Fibroblast of peridontal ligament (primary cell): ENCODE measurements at regions not wholly inside any gene's neighbourhood (a gene's known extent, or its start where the extent isn't known, plus 50 kb on each side); places are given as distances from the start of the nearest gene placed in this dataset.
"Not testable (repeated sequence)": the region's sequence is repeated elsewhere in the genome, so short reads cannot be mapped to it uniquely, and the experiment has no call there.

Source experiments
- DNase-seq: peaks from one replicate; pipeline ENCODE4 v3.0.0-alpha.2; 2010; ENCODE audit errors: extremely low read depth

DNA sequence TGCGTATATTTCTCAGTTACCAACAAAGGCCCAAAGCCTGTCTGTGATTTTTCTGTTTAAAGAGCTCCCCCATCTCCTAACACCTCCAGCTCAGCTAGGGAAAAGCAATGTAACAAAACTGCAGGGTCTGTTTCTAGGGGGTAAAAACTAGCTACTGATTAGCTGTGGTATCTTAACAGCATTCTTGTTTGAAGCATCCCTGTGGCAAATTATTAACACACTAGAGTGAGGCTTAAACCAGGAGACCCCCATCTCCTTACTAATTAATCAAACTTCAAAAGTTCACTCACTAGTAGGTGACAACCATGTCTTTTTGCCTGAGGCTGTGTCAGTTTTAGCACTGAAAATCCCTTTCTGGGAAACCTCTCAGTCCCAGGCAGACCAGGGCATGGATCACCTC, 186.2 kb upstream of the PARD3B start:
- DNase-seq: no peak

DNA sequence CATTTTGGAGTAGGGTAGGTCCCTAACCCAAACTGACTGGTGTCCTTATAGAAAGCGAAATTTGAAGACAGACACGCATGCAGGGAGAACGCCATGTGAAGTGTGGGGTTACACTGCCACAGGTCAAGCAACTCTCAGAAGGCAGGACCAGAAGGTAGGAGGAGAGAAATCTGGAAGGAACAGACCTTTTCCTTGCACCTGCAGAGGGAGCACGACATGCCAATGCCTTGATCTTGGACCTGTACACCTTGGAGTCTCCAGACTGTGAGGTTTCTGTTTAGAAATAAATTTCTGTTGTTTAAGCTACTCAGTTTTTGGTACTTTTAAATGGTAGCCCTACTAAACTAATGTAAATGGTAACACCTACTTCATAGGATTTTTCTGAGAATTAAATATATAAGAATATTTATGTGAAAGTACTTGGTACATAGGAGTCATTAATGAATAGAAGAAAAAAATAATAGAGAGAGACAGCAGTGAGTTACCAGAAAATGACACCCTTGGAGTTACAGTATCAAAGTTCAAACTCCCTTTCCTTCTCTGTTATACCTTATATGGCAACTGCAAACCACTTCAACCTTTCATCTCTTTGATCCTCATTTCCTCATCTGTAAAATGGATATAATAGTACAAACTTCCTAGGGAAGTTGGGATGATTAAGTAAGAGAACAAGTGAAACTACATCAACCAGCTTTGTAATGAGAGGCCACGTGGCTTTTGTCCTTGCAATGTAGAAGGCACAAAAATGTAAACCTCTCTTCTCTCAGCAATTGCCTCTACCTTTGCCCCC, 184.9 kb upstream of the PARD3B start:
- no peak for DNase-seq

- DNase-seq: no peak
These were observed 183.5 kb upstream of the PARD3B start for GRCh38 chr2:204361738-204362137.

DNA sequence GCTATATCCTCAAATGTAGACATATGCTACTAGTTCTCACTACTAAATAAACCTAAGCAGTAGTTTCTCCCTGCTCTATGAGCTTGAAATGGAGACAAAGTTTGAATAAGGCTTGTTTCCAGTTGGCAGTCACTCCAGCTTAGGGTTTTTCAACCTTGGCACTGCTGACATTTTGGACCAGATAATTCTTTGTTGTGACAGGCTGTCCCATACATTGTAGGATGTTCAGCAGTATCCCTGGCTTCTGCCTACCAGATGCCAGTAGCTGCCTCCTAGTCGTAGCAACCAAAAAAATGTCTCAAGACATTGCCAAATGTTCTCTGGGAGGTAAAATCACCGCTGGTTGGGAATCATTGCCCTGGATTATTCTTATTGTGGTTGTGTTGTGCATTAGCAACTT, 182.7 kb upstream of the PARD3B start:
- DNase-seq: no peak

GRCh38 chr2:204363513-204363912, 181.8 kb upstream of the PARD3B start:
- DNase-seq: no peak

GRCh38 chr2:204364860-204365535, 180.3 kb upstream of the PARD3B start:
- DNase-seq: no peak

DNA sequence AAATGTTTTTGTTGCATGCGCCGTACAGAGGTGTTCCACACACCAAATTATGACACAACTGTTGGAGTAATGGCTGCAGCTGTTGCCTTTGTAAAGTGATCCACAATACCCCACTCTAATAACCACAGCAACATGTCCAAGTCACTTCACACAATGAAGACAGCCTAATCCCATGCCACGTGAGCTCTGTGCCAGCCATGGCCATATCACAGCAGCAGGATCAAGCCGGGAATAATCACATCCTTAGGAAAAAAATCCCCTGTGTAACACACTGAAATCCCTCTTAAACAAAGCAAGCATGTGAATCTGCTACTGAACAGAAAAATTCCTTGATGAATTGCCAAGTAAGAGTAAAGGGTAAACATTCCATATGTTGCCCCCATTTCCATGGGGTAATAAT, 179.5 kb upstream of the PARD3B start:
- no peak for DNase-seq

GRCh38 chr2:204367466-204367865, 177.8 kb upstream of the PARD3B start:
- no peak for DNase-seq

GRCh38 chr2:204370172-204370718, 175.0 kb upstream of the PARD3B start:
- no peak for DNase-seq

- no peak for DNase-seq
These were observed 171.3 kb upstream of the PARD3B start for GRCh38 chr2:204373942-204374341.

DNA sequence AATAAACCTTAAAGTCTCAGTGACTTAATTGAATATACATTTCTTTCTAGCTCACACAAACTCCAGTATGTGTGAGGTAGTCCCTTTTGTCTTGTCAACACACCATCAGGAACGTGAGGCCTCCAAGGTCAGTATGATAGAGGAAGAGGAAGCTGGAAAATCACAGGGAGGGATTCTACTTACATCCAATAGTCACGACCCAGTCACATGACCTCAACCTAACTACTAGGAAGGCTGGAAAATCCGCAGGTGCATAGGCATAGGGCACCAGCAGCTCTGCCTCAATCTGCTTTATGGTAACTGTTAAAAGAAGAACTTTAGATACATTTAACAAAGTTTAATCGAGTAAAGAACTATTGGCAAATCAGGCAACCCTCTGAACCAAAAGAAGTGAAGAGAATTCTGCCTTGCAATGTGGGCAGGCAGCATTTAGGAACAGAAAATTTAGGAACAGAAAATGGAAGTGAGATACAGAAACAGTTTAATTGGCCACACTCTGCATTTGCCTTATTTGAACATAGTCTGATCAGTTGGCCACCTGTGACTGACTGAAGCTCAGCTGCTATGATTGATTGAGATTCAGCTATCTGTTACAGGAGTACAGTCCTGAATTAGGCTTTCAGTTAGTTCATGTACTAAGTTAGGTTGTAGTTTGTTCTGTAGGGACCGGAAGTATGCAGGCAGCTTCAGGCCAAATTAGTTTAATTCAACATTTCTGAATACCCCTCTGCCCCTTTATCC, 165.0 kb upstream of the PARD3B start:
- DNase-seq: no peak

DNA sequence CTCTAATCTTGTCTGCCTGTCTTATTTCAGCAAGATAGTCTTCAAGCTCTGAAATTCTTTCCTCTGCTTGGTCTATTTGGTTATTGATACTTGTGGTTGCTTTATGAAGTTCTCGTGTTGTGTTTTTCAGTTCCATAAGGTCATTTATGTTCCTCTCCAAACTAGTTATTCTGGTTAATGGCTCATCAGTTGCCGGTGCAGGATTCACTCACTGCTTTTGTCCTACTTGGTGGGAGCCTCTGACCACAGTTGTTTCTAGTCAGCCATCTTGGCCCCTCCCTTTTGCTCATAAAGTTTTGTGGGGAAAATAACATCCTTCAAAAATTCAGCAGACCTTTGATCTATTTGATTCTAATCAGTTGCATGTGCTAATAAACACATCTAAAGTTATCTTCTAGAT, 158.6 kb upstream of the PARD3B start:
- no peak for DNase-seq

DNA sequence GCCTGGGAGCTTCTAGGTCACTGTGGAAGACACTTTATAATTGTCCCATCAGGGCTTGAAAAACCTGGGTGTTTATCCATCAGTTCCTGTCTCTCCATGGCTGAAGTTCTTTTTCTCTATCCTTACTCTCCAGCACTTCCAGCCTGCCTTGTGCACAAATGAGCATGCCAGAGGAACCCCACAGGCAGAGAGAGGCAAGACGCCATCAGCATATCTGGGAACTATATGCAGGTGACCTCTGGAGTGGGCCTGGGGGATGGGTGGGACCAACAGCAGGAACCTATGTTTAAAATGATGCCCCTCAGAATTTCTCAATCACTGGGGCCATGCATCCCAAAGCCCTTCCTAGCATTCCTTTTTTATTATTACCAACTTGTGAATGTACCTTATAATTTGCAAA, 156.2 kb upstream of the PARD3B start:
- no peak for DNase-seq

DNA sequence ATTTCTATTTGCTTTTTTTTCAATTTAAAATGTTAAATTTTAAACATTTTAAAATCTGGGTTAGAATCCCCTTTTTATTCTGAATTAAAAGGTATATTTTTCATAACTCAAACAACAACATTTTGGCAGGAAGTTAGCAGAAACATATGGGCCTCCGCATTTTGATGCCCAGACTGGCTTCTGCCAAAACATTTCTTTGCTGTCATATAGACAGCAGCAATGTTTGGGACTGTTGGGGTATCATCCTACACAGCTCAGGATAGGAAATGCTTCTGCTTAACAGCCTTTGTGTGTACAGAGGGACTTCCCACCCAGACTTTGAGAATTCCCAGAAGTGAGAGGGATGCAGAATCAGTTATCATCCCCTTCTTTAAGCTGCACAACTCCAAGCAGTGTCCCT, 155.4 kb upstream of the PARD3B start:
- DNase-seq: no peak

DNA sequence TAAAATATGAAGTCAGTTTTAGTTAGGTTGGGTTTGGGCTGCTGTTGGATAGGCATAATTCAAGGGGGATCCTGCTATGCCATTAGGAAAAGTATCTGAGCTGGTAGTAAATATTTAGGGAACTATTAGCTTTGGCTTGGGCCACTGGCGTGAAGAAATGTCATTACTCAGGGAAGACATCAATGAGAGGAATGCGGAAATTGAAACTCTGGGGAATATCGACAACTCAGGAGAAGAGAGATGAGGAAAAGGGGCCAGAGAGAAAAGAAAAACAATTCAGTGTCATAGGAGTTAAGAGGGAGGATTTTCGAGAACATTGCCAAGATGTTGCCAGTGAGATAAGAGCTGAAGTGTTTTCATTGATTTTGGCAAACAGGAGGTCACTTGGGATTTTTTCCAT, 149.7 kb upstream of the PARD3B start:
- DNase-seq: no peak

GRCh38 chr2:204401114-204401513, 144.2 kb upstream of the PARD3B start:
- DNase-seq: no peak

GRCh38 chr2:204407204-204408014, 137.9 kb upstream of the PARD3B start:
- no peak for DNase-seq

GRCh38 chr2:204412782-204413181, 132.5 kb upstream of the PARD3B start:
- not testable (repeated sequence) for DNase-seq

DNA sequence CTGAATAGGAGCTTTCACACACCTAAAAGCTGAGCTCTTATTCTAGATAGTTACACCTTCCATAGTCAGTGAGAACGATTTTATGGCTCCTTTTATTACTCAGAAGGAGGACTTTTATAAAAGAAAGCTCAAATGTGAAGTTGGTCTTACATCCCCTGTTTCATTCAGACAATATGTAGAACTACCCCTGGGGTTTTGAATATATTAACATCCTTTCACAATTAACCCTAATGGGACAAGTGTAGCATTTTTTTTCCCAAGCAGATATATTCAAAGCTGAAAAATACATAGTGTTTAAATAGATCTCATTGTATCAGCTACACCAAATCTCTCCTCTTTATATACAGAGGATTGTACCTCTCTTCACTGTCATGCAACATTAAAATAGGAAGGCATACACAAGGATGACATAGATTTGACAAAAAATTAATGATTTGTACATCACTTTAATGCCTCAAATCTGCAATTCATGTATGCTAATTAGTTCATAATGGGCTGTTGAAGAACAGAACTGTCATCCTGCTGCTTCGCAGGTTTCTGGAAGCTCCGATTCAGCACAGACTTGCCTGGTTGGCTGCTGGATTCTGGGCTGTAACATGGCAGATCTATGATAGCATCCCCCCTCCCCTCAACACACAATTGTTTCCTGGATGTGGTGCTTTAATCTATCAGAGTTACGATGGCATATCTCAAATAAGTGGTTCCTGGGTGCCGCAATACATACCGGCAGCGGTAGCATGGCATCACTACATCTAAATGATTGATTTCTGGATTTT, 129.7 kb upstream of the PARD3B start:
- no peak for DNase-seq

GRCh38 chr2:204416236-204416635, 129.0 kb upstream of the PARD3B start:
- DNase-seq: no peak

DNA sequence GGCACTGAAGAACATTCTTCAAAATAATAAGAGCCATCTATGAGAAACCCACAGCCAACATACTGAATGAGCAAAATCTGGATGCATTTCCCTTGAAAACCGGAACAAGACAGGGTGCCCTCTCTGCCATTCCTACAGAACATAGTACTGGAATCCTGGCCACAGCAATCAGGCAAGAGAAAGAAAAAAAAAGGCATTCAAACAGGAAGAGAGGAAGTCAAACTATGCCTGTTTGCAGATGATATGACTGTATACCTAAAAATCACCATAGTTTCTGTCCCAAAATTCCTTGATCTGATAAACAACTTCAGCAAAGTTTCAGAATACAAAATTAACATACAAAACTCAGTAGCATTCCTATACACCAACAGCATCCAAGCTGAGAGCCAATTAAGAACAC, 119.5 kb upstream of the PARD3B start:
- no peak for DNase-seq
